A549 (cell line): ENCODE measurements at regions not wholly inside any gene's neighbourhood (a gene's known extent, or its start where the extent isn't known, plus 50 kb on each side); places are given as distances from the start of the nearest gene placed in this dataset.

ENCODE experiments used
- ATAC-seq, 2 experiments: fragments of 200-7000 bp in 1 of 2; fragments of >200 bp in 1 of 2; cut with Nextera tagmentation in 1 of 2; cut with Tn5 transposase in 1 of 2; 3 replicates each; pipeline versions ENCODE4 v1.8.0 to v1.9.1; 2018 to 2020; ENCODE audit warnings: mild to moderate bottlenecking in 1 of 2, moderate library complexity in 1 of 2
- CTCF ChIA-PET: fragments of 300-600 bp; sonication (Branson Sonifier 250); formaldehyde crosslinking; extraction: SDS; loops from one replicate; lab custom pipeline; 2021; ENCODE audit warnings: antibody characterized with exemption, inconsistent platforms; lab: Yijun Ruan, JAX
- POLR2A ChIA-PET: fragments of 350-600 bp; formaldehyde crosslinking; extraction: SDS; loops from one replicate; lab custom pipeline; 2021; ENCODE audit warnings: antibody characterized with exemption, inconsistent platforms; lab: Yijun Ruan, JAX
- DNase-seq, 2 experiments: peaks; one replicate each; pipeline versions ENCODE4 v3.0.0 to v3.0.0-alpha.2; 2011 to 2016; ENCODE audit warnings: low read depth in 1 of 2, low spot score in 1 of 2
- FAIRE-seq: peaks from 2 replicates; lab custom pipeline; 2011; peaks lifted over from hg19 to GRCh38; lab: Jason Lieb, UNC
- H3K27ac ChIP-seq, 2 experiments: fragments of >200 bp; sonication (Bioruptor Twin); formaldehyde crosslinking; 3 replicates each; pipeline ENCODE4 v1.5.1; 2016 to 2017
- H3K4me1 ChIP-seq: fragments of >200 bp; sonication (Bioruptor Twin); formaldehyde crosslinking; 3 replicates; pipeline ENCODE4 v1.6.1; 2016
- H3K4me2 ChIP-seq: fragments of >200 bp; sonication (Bioruptor Twin); formaldehyde crosslinking; 3 replicates; pipeline ENCODE4 v1.6.1; 2016
- H3K4me3 ChIP-seq: fragments of >200 bp; sonication (Bioruptor Twin); formaldehyde crosslinking; 3 replicates; pipeline ENCODE4 v1.5.1; 2016
- H3K9me3 ChIP-seq: fragments of >200 bp; sonication (Bioruptor Twin); formaldehyde crosslinking; 3 replicates; pipeline ENCODE4 v1.6.1; 2016
- CBX2 ChIP-seq: fragments of 200-600 bp; sonication (generic); IDR thresholded peaks from 2 replicates; pipeline ENCODE4 v1.6.1; 2016; ENCODE audit warnings: low read depth, mild to moderate bottlenecking, borderline replicate concordance
- CBX8 ChIP-seq: fragments of 200-600 bp; sonication (generic); IDR thresholded peaks from 2 replicates; pipeline ENCODE4 v1.6.1; 2016
- CHD2 ChIP-seq: fragments of 150-350 bp; IDR thresholded peaks from 2 replicates; pipeline ENCODE4 v1.6.1; 2014; ENCODE audit warnings: low read length; ENCODE audit not compliant: partially characterized antibody
- FOXS1 ChIP-seq: fragments of 250-450 bp; sonication (Bioruptor Pico); IDR thresholded peaks from 2 replicates; pipeline ENCODE4 v1.5.0; 2020; ENCODE audit warnings: mild to moderate bottlenecking, moderate library complexity
- GATA3 ChIP-seq: IDR thresholded peaks from 2 replicates; pipeline ENCODE4 v1.6.1; 2012; ENCODE audit warnings: borderline replicate concordance
- HEYL ChIP-seq: fragments of 250-450 bp; sonication (Bioruptor Pico); IDR thresholded peaks from 2 replicates; pipeline ENCODE4 v1.8.0; 2021; ENCODE audit warnings: mild to moderate bottlenecking, moderate library complexity
- JUNB ChIP-seq: fragments of >200 bp; sonication (Bioruptor Twin); formaldehyde crosslinking; IDR thresholded peaks from 2 replicates; pipeline ENCODE4 v1.6.1; 2016
- MAZ ChIP-seq: fragments of 150-350 bp; IDR thresholded peaks from 2 replicates; pipeline ENCODE4 v1.6.1; 2014; ENCODE audit warnings: antibody characterized with exemption, low read depth, low read length, borderline replicate concordance
- NFE2L2 ChIP-seq: fragments of 150-350 bp; conservative IDR thresholded peaks from 2 replicates; pipeline ENCODE4 v1.6.1; 2014; ENCODE audit warnings: low read length
- RAD21 ChIP-seq, 2 experiments: fragments of >200 bp in 1 of 2; sonication (Bioruptor Twin) in 1 of 2; formaldehyde crosslinking in 1 of 2; IDR thresholded peaks in 1 of 2; conservative IDR thresholded peaks in 1 of 2; 2 replicates in 1 of 2; 3 replicates in 1 of 2; pipeline ENCODE4 v1.6.1; 2012 to 2018; ENCODE audit warnings: inconsistent platforms in 1 of 2
- RFX5 ChIP-seq: fragments of 450-650 bp; IDR thresholded peaks from 2 replicates; pipeline ENCODE4 v1.7.1; 2014; ENCODE audit warnings: antibody characterized with exemption, mild to moderate bottlenecking, moderate library complexity
- RNF2 ChIP-seq: fragments of 200-600 bp; sonication (generic); IDR thresholded peaks from 2 replicates; pipeline ENCODE4 v1.6.1; 2016; ENCODE audit warnings: low read depth, mild to moderate bottlenecking, antibody characterized with exemption, moderate library complexity, borderline replicate concordance
- ZFP36 ChIP-seq: fragments of 450-650 bp; IDR thresholded peaks from 2 replicates; pipeline ENCODE4 v1.6.1; 2014; ENCODE audit warnings: borderline replicate concordance; ENCODE audit not compliant: partially characterized antibody
- WGBS: methylation state at CpG from one replicate; pipeline ENCODE4 v1.1.6; 2017; ENCODE audit errors: missing lambda C conversion rate; 5-methylcytosine and 5-hydroxymethylcytosine counted together
- TF ChIP-seq, protein P1 (sequence below): fragments of 250-450 bp; sonication (Bioruptor Pico); IDR thresholded peaks from 2 replicates; pipeline ENCODE4 v1.5.0; 2020; ENCODE audit warnings: low read depth, mild to moderate bottlenecking, moderate library complexity
- TF ChIP-seq, protein P2 (sequence below): IDR thresholded peaks from 2 replicates; pipeline ENCODE4 v1.6.1; 2012
- TF ChIP-seq, protein P3 (sequence below): fragments of 450-650 bp; IDR thresholded peaks from 2 replicates; pipeline ENCODE4 v1.6.1; 2014; ENCODE audit warnings: antibody characterized with exemption
- TF ChIP-seq, protein P4 (sequence below): fragments of >200 bp; sonication (Bioruptor Twin); formaldehyde crosslinking; IDR thresholded peaks from 3 replicates; pipeline ENCODE4 v1.5.1; 2016
- TF ChIP-seq, protein P5 (sequence below): fragments of 150-350 bp; IDR thresholded peaks from 2 replicates; pipeline ENCODE4 v1.6.1; 2014; ENCODE audit warnings: low read depth, mild to moderate bottlenecking, low read length
- TF ChIP-seq, protein P6 (sequence below): fragments of >200 bp; sonication (Bioruptor Twin); formaldehyde crosslinking; IDR thresholded peaks from 3 replicates; pipeline ENCODE4 v1.6.1; 2016

DNA sequence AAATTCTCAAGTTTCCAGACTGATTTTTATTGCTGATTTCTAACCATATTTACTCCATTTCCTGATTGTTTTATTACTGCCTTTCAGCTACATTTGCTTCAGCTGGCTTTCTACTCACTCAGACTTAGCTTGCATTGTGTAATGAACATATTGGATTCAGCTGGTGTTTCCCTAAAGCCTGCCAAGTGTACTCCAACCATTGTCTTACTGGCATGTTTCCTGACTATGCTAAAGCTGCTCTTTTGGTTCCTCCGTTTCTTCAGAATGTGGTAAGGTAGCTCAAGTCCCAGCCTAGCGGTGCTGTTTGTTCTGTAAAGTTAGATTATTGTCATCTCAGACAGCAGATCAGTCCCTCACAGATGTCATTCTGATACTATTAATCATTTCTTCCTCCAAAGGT, 53.1 kb upstream of the GLRA2 start:
- CTCF ChIA-PET = no interaction called here
- POLR2A ChIA-PET = no interaction called here
- no peaks in the 10 kb centered on the region for H3K9me3 ChIP-seq
- 0% methylated on average over 2 of the region's 2 CpGs for WGBS
- ATAC-seq (no peak), DNase-seq (no peak)
- TF ChIP-seq, protein P1, sequence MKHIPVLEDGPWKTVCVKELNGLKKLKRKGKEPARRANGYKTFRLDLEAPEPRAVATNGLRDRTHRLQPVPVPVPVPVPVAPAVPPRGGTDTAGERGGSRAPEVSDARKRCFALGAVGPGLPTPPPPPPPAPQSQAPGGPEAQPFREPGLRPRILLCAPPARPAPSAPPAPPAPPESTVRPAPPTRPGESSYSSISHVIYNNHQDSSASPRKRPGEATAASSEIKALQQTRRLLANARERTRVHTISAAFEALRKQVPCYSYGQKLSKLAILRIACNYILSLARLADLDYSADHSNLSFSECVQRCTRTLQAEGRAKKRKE (CRISPR knock-in tag) = no peak
- TF ChIP-seq CHD2 (no peak), CBX8 (no peak), RAD21 (conservative IDR thresholded peaks at IDR 0.05 in 1 of 2, IDR thresholded peaks at IDR 0.05 in 1 of 2) (no peak), GATA3 (no peak), RNF2 (no peak), NFE2L2 (no peak), JUNB (no peak), CBX2 (no peak), FOXS1 (CRISPR knock-in tag) (no peak)
- TF ChIP-seq, protein P2, sequence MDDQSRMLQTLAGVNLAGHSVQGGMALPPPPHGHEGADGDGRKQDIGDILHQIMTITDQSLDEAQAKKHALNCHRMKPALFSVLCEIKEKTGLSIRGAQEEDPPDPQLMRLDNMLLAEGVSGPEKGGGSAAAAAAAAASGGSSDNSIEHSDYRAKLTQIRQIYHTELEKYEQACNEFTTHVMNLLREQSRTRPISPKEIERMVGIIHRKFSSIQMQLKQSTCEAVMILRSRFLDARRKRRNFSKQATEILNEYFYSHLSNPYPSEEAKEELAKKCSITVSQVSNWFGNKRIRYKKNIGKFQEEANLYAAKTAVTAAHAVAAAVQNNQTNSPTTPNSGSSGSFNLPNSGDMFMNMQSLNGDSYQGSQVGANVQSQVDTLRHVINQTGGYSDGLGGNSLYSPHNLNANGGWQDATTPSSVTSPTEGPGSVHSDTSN = no peak
- TF ChIP-seq, protein P3, sequence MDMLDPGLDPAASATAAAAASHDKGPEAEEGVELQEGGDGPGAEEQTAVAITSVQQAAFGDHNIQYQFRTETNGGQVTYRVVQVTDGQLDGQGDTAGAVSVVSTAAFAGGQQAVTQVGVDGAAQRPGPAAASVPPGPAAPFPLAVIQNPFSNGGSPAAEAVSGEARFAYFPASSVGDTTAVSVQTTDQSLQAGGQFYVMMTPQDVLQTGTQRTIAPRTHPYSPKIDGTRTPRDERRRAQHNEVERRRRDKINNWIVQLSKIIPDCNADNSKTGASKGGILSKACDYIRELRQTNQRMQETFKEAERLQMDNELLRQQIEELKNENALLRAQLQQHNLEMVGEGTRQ = no peak
- TF ChIP-seq, protein P4, sequence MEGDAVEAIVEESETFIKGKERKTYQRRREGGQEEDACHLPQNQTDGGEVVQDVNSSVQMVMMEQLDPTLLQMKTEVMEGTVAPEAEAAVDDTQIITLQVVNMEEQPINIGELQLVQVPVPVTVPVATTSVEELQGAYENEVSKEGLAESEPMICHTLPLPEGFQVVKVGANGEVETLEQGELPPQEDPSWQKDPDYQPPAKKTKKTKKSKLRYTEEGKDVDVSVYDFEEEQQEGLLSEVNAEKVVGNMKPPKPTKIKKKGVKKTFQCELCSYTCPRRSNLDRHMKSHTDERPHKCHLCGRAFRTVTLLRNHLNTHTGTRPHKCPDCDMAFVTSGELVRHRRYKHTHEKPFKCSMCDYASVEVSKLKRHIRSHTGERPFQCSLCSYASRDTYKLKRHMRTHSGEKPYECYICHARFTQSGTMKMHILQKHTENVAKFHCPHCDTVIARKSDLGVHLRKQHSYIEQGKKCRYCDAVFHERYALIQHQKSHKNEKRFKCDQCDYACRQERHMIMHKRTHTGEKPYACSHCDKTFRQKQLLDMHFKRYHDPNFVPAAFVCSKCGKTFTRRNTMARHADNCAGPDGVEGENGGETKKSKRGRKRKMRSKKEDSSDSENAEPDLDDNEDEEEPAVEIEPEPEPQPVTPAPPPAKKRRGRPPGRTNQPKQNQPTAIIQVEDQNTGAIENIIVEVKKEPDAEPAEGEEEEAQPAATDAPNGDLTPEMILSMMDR = no peak
- TF ChIP-seq, all 56 proteins: peak for 0
- no peak overlapping the region for H3K4me3 ChIP-seq
- no peak overlapping the region for H3K27ac ChIP-seq
- H3K4me1 ChIP-seq = no peaks in the 10 kb centered on the region
- no peak overlapping the region for H3K4me2 ChIP-seq
- FAIRE-seq = peak; percentile 56

DNA sequence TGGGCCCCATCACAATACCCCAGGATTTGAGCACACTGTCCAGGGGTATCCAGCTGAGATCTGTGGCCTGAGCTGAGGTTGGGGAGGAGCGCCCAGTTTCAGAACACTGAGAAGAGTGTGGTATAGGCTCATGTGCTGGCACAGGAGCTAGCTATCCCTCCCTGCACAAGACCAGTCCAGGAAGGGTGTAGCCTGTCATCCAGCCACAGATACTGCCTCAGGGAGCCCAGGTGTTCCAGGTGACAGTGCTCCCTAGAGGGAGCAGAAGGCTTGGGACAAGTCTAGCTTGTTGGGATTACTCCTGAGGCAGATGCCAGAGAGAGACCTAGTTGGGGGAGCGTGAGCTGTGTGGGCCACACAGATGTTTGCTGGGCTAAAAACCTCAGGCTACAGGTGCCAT, 79.6 kb upstream of the GLRA2 start:
- H3K9me3 ChIP-seq = no peaks in the 10 kb centered on the region
- DNase-seq (no peak), ATAC-seq (no peak), FAIRE-seq (no peak)
- no peak for TF ChIP-seq RFX5
- TF ChIP-seq, protein P5, sequence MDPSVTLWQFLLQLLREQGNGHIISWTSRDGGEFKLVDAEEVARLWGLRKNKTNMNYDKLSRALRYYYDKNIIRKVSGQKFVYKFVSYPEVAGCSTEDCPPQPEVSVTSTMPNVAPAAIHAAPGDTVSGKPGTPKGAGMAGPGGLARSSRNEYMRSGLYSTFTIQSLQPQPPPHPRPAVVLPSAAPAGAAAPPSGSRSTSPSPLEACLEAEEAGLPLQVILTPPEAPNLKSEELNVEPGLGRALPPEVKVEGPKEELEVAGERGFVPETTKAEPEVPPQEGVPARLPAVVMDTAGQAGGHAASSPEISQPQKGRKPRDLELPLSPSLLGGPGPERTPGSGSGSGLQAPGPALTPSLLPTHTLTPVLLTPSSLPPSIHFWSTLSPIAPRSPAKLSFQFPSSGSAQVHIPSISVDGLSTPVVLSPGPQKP = no peak
- TF ChIP-seq MAZ = no peak
- TF ChIP-seq HEYL (CRISPR knock-in tag) = no peak
- TF ChIP-seq, protein P6, sequence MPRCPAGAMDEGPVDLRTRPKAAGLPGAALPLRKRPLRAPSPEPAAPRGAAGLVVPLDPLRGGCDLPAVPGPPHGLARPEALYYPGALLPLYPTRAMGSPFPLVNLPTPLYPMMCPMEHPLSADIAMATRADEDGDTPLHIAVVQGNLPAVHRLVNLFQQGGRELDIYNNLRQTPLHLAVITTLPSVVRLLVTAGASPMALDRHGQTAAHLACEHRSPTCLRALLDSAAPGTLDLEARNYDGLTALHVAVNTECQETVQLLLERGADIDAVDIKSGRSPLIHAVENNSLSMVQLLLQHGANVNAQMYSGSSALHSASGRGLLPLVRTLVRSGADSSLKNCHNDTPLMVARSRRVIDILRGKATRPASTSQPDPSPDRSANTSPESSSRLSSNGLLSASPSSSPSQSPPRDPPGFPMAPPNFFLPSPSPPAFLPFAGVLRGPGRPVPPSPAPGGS = no peak
- no peak for TF ChIP-seq CHD2
- no peak for TF ChIP-seq ZFP36
- TF ChIP-seq, protein P2 = no peak
- no peak overlapping the region for H3K4me3 ChIP-seq
- no peaks in the 10 kb centered on the region for H3K4me1 ChIP-seq
- no peak overlapping the region for H3K4me2 ChIP-seq
- ChIA-PET CTCF (no interaction called here), POLR2A (no interaction called here)
- WGBS = 11% methylated on average over 2 of the region's 2 CpGs
- H3K27ac ChIP-seq = no peak overlapping the region
